ENCODE measurements at regions not wholly inside any gene's neighbourhood (a gene's known extent, or its start where the extent isn't known, plus 50 kb on each side); places are given as distances from the start of the nearest gene placed in this dataset.
A peak's percentile ranks its signal among the peaks of the same experiment; 100 is the strongest.

DNA sequence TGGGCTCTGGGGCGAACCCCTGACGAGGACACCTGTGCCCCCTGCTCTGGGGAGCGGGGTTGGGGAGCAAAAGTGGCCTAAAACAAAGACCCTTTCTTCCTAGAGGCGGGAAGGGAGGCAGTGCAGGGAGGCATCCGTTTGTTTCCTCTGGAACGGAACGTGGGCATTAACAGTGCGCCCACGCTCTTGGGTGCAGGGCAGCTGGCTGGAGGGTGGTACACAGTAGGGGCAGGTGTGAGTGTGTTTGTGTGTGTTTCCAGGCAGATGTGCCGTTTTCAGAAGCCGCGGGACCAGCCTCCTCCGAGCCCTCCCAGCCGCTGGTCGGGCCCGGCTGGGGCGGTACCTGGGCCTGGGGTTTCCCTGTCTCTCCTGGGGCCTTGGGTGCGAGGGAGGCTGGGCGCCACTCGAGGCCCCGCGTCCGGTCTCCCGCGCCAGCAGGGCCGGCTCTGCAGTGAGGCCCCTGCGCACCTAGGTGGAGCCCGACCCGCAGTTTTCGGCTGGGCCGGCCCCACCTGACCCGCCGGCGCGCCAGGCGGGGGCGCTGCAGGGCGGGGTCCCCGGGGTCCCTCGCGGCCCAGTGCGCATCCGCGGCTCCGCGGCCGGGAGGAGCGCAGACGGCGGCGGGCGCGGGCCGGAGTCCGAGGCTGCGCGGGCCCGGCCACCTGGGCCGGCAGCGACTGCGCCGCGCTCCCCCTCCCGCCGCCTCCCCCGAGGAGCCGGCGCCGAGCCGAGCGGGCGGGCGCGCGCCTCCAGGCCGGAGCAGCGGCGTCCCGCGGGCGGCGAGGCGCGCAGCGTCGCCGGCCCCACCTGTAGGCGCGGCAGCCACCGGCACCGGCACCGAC, 1252.7 kb downstream of the BRD1 start:
- TF ChIP-seq, protein P1, sequence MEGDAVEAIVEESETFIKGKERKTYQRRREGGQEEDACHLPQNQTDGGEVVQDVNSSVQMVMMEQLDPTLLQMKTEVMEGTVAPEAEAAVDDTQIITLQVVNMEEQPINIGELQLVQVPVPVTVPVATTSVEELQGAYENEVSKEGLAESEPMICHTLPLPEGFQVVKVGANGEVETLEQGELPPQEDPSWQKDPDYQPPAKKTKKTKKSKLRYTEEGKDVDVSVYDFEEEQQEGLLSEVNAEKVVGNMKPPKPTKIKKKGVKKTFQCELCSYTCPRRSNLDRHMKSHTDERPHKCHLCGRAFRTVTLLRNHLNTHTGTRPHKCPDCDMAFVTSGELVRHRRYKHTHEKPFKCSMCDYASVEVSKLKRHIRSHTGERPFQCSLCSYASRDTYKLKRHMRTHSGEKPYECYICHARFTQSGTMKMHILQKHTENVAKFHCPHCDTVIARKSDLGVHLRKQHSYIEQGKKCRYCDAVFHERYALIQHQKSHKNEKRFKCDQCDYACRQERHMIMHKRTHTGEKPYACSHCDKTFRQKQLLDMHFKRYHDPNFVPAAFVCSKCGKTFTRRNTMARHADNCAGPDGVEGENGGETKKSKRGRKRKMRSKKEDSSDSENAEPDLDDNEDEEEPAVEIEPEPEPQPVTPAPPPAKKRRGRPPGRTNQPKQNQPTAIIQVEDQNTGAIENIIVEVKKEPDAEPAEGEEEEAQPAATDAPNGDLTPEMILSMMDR (IDR thresholded peaks at IDR 0.05): peak in 2 of 7 experiments; percentile 34 to 50
- TF ChIP-seq EP300 (IDR thresholded peaks at IDR 0.05) (no peak), POLR2A (IDR thresholded peaks at IDR 0.05) (no peak), POLR2AphosphoS5 (IDR thresholded peaks at IDR 0.05) (no peak)
